Stimulated activated CD8-positive, alpha-beta memory T cell treated with anti-CD3 and anti-CD28 coated beads, Interleukin-7, amount 100 ng/mL, for 24 hours (primary cell): ENCODE measurements at regions not wholly inside any gene's neighbourhood (a gene's known extent, or its start where the extent isn't known, plus 50 kb on each side); places are given as distances from the start of the nearest gene placed in this dataset.
"Not testable (repeated sequence)": the region's sequence is repeated elsewhere in the genome, so short reads cannot be mapped to it uniquely, and the experiment has no call there.

Source experiments
- DNase-seq: peaks from one replicate; pipeline ENCODE4 v3.0.0-alpha.2; 2020; ENCODE audit warnings: low read depth

GRCh38 chr12:76177821-76178220, 93.3 kb upstream of the NAP1L1 start:
- no peak for DNase-seq

DNA sequence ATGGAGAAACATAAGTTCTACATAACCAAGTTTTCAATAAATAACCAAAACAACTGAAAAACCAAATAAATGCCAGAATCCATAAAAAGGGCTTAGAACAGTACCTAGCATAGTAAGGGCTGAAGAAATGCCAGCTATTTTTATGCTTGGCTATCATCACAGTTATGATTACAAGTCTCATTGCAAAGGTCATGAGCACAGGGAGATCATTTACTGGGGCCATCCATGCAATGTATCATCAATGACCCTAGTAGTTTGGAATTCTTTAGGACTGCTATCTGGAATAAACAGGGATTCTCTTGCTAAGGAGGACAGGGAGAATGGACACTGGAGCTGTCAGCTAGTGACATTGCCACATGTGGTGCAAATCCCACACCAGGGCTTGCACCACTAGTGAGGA, 92.5 kb upstream of the NAP1L1 start:
- DNase-seq = no peak

DNA sequence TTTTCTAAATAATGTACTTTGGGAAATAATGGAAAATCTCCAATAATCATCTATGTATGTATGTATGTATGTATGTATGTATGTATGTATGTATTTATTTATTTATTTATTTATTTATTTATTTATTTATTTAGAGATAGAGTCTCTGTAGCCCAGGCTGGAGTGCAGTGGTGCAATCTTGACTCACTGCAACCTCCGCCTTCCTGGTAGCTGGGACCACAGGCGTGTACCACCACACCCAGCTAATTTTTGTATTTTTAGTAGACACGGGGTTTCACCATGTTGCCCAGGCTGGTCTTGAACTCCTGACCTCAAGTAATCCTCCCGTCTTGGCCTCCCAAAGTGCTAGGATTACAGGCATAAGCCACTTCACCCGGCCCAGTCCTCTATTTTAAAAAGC, 91.5 kb upstream of the NAP1L1 start:
- DNase-seq = not testable (repeated sequence)

DNA sequence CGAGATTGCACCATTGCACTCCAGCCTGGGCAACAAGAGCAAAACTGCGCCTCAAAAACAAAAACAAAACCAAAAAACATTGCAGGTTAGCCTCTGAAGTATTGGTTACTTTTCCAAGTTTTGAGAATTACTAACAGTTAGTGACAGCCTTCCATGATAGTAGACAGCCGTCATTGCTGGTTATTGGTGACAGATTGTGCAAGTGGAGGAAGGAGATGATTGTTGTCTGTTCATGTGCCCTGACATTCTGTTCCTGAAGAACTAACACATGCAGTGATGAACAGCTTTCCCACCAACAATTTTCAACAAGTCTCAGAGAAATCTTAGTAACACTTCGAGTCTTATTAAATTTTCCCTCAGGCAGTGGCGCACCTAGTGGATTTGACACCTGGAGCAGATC, 89.3 kb upstream of the NAP1L1 start:
- no peak for DNase-seq

GRCh38 chr12:76158518-76159321, 74.2 kb upstream of the NAP1L1 start:
- peak; percentile 52 for DNase-seq

GRCh38 chr12:76156726-76157125, 72.2 kb upstream of the NAP1L1 start:
- no peak for DNase-seq

GRCh38 chr12:76156314-76156713, 71.8 kb upstream of the NAP1L1 start:
- DNase-seq = no peak

GRCh38 chr12:76155157-76155670, 70.7 kb upstream of the NAP1L1 start:
- no peak for DNase-seq

DNA sequence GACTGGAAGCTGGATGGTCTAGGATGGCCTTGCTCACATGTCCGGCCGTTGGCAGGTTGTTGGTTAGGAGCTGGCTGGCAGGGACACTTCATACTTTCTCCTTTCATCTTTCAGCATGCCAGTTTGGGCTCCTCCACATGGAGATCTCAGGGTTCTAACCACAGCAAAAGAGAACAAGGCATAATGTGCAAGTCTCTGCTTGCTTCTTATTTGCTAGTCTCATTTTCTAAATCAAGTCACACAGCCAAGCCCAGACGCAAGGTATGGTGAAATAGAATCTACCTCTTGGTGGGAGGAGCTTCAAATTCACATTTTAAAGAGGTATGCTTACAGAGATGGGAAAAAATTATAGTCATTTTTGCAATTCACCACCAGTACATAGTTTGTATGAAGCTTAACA, 69.1 kb upstream of the NAP1L1 start:
- no peak for DNase-seq

DNA sequence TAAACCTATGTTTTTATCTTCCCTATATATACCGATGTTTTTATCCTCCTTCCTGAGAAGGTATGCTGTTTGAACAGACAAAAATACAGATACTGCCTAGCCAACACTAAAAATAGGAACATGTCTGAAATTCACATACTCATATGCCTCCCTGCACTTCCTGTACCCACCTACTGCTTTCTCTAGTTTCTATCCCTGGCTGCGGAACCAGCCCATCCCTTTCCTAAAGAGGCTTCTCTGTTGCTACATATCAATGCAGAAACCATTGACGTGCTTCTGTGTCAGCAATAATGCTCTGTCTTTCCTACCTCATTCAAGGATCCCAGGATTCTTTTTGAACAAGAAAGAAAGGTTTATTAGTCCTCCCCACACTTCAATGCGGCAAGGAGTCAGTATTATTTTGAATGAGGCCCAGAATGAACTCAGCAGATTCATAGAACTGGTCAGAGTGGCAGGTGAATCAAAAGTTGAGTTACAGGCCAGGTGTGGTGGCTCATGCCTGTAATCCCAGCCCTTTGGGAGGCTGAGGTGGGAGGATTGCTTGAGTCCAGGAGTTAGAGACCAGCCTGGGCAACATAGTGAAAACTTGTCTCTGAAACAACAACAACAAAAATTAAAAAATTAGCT, 67.8 kb upstream of the NAP1L1 start:
- DNase-seq = no peak

DNA sequence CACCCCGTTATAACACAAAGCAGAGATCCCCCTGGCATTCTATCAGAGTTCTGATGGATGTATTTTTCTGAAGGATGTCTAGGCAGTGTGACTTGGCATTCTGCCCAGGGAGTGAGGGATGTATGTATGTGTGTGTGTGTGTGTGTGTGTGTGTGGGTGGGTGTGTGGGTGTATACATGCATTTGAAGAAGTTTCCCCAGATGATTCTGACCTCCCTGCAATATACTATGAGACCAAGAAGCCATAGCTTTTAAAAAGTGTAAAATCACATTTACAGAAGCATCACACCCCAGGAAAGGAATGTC, 59.7 kb upstream of the NAP1L1 start:
- no peak for DNase-seq

GRCh38 chr12:76143343-76144244, 59.1 kb upstream of the NAP1L1 start:
- DNase-seq = no peak

DNA sequence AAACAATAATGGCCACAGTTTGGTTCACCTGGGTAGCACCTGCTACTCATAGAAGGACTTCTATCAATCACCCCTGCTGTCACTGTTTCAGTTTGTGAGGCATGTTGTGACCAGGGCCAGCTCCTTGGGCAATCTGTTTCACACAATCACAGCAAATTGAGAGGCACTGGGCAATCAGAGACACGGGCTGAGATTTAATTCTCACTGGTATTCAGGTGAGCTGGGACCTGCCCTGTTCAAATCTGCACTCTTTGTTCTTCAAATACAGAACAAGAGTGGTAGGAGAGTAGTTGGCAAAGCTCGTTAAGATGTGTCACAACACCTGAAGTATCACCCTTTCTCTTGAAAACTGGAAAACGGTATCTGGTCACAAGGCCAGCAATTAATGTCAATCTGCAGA, 57.8 kb upstream of the NAP1L1 start:
- no peak for DNase-seq

GRCh38 chr12:76138656-76139055, 54.2 kb upstream of the NAP1L1 start:
- DNase-seq = no peak

GRCh38 chr12:76137606-76138005, 53.1 kb upstream of the NAP1L1 start:
- no peak for DNase-seq

GRCh38 chr12:76135456-76135855, 51.0 kb upstream of the NAP1L1 start:
- DNase-seq = no peak
